Iris pigment epithelial cell (primary cell): ENCODE measurements at regions not wholly inside any gene's neighbourhood (a gene's known extent, or its start where the extent isn't known, plus 50 kb on each side); places are given as distances from the start of the nearest gene placed in this dataset.
A peak's percentile ranks its signal among the peaks of the same experiment; 100 is the strongest.

ENCODE experiments used
- DNase-seq: peaks from one replicate; pipeline ENCODE4 v3.0.0-alpha.2; 2011; ENCODE audit warnings: low read depth

DNA sequence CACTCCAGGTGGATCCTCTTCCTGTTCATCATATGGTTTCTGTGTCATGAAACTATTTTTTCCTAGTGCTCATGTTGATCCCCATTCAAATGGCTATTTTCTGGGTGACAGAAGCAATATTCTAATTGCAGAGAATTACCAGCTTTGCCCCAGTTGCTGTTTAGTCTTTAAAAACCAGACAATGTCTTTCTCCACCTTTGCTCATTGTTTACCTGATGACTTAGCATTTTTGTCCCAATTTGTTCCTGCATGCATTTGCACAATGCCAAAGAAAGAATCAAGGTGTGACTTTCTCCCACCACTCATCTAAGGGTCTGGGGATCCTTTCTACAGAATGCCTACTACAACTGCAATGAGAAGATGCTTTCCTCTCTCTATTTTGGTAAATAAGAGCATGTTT is 439.9 kb upstream of the MAF start:
- DNase-seq = no peak

DNA sequence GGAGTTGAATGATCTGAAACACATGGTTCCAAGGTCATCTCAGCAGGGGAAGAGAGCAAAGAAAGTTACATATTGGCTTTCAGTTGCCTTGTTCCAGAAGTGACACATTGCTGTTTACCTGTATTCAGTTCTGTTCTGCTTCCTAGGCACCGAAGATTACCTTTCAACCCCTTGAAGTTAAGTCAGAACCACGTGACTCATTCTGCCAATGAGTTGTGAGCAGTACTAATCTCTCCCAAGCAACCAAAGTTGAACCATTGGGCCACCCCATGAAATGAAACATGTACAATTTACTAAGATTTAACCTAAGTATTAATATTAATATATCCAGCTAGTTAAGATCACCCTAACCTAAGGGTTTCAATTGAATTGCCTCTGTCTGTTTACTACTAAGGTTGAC is 439.2 kb upstream of the MAF start:
- DNase-seq = no peak

DNA sequence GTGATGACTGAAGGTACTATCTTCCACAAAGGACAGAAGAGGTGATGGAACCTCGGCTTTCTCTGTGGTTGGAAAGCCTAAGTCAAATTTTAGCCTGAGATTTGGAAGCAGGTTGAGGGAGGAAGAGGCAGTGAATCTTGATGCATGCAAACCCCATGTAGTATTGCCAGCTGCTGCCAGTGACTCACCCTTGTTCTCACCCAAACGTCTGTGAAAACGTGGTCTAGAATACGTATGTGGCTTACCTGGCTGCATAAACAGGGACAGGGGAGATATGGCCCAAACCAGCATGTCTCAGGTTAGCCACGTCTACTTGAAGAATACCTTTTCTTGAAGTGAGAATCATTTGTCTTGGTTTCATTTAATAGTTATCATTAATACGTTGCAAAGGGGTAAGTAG is 438.0 kb upstream of the MAF start:
- DNase-seq = no peak

DNA sequence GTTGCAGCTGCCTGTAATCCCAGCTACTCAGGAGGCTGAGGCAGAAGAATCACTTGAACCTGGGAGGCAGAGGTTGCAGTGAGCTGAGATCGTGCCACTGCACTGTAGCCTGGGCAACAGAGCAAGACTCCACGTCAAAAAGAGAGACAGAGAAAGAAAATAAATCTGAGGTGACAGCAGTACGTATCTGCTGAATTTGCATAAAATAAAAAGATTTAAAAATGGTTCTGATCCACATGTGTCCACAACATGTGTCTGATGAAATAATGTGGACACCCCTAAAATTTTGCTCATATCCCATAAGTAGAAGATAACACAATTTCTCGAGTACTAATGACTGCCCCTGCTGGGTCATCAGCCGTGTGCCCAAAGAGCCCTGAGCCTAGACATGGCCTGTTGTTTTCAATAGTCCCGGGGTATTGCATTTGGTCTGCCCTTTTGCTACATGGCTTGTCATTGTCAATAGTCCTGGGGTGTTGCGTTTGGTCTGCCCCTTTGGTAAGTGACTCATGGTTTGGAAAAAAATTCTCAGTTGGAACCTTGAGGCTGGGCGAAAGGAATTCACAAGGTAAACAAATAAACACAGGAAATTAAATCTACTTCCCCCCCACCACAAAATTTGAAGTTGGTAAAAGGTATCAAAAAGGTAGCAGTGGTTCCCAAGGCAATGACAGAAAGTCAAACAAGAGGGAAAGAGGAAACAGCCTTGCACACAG is 434.6 kb upstream of the MAF start:
- peak; percentile 36 for DNase-seq

DNA sequence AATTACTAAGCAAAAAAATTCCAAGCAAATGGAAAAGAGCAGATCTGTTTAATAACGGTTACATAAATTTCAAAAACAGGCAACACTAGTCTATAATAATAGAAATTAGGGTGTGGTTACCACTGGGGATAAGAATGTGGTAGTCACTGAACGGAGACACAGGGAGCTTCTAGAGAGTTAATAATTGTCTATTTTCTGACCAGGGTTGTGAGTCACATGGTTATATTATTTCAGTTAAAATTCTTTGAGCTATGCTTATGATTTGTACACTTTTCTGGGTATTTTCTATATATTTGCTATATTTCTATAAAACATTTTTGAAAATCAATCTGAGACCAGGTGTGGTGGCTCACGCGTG is 433.9 kb upstream of the MAF start:
- DNase-seq = no peak

DNA sequence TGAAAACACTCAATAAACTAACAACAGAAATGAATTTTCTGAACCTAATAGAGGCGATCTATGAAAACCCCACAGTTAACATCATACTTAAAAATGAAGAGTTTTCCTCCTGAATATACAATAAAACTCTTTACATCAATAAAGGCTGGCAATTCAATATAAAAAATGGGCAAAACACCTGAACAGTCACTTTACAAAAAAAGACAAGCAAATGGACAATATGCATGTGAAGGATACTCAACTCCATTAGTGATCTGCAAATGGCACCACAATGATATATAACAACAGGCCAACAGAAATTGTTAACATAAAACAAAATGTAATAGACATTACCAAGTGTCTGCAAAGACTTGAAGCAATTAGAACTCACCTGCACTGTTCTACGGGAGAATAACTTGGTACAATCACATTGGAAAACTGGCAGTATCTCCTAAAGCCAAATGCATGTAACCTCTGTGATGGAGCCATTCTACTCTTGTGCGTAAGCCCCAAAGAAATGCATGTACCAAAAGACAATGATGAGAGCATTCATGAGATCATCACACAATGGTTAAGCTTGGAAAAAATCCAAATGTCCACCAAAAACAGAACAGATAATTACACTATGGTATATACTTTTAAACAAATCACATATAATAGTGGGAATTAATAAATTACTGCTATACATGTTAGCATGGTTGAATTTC is 433.4 kb upstream of the MAF start:
- DNase-seq = no peak

DNA sequence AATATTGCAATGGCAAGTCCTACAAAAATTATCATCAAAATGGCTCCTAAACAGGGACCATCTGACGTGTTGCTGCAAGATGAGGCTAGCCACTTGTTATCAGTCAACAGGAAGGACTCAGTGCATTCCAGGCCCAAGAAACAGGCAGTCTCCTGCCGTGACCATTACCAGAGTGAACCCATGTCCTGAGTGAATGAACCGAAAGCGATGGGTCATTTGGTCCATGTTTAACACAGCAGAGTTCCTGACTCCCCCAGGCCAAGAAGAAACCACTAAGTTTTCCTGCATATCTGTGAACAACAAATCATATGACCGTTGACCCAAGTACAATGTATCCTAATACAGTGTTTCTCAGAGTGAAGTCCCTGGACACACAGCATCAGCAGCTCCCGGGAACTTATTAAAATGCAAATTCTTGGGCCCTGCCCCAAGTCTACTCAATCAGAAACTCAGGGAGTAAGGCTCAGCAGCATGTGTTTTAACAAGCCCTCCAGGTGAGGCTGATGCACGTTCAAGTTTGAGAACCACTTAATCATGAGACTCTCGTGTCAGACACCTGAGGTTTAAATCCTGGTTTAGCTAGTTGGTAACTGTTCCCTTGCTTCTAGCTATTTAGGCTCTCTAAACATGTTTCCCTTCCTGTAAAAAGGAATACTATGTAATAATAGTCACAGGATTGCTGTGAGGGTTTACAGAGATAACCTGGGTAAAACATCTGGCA is 429.4 kb upstream of the MAF start:
- no peak for DNase-seq

DNA sequence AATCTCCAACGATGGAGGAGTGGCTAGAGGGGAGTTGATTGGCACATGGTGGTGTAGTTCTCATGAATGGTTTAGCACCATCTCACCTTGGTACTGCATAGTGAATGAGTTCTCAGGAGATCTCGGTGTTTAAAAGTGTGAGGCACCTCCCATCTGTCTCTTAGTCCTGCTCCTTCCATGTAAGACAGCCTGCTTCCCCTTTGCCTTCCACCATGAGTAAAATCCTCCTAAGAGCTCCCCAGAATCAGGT is 428.8 kb upstream of the MAF start:
- no peak for DNase-seq

DNA sequence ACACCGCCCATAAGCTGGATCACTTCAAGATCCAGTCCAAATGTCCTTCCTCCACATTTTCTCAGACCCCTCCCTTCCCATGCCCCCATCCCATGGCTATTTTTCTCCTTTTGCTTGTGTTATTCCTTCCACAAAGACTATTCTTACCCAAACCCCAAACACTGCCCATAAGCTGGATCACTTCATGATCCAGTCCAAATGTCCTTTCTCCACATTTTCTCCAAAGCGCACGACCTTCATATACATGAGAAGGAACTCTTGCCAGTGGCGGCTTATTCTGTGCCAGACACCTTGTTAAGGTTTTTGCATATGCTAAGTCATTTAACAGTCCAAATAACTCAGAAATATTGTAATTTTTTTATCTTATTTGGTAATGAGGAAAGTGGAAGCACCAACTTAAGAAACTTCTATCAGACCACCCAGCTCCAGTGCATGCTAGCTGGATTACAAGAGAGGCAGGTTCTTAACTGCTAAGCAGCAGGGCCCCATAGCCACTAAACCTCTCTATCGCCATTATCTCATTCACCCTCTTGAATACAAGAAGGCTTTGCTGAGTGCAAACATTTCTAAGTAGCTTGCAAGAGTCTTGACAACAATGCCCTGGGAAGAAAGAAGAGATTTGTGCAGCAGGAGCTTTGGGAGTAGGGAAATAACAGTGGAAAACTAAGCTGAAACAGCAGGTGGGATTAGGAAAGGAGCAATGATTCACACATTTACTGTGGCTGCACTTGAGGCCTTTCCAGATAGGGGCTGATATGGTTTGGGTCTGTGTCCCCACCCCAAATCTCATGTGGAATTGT is 428.2 kb upstream of the MAF start:
- no peak for DNase-seq

DNA sequence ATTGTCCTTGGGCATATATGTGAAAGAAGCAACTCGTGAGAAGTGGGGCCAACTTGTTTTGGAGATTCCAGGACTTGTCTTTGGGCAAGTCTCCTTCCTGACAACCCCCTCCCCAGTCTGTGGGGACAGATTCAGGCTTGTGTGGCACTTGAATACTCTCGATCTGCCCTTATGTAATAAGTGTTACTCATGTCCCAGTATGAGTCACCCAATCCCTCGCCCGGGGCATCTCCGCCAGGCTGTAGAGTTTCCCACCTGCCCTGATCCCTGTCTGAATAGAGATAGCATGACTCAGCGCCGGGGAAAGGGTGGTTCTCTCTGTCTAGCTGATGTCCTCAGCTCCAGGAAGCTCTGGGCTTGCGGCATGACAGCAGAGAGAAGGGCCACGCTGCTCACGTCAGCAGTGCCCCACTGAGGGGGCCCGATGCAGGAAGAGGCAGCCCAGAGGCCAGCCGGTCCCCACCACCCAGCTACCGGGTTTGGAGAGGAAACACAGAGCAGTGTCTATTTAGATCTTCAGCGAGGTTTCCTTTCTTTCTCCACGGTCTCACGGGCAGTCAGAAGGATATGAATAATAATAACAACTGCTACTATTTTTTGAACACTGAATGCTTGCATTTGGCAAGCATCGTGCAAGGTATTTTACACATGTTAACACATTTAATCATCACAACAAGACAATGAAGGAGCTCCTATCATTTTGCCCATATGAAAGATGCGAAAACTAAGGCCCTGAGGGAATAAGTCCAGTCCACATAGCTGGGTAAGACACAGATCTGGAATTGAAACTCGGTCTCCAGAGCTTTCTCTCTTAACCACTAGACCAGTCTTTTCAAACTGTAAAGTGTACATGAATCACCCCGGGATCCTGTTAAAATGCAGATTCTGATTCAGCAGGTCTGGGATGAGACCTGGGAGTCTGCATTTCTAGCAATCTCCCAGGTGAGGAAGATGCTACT is 426.7 kb upstream of the MAF start:
- peak; percentile 97 for DNase-seq

DNA sequence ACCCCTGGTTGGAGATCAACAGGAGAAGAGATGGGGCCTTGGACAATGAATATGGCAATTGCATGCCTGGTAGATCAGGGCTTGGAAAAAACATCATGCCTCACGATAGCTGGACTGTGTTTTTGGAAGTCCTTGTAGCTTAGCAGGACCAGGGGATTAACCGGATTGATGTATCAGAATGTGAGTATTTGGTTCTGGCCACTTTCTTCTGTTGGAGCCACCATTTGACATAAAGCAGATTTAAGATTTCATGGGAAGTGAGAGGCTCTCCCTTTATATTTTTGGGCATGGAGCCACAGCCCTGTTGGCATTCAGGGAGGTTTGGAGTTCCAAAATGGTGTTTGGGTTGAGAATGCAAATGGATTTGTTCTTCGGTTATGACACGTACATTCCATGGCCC is 424.7 kb upstream of the MAF start:
- DNase-seq = no peak

DNA sequence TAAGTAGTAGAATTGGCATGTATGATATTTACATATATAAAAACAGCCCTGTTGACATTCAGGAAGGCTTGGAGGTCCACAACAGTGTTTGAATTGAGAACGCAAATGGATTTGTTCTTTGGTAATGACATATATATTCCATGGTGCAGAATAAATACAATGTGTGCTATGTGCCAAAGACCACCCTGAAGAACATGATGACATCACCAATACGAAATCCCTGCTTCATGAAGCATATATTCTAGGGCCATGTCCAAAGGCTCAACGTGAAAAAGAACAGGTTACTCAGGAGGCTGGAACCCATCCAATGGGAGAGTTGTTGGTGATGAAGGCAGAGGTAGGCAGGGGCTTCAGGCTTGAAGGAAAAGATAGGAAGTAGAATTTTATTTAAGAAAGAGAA is 423.9 kb upstream of the MAF start:
- DNase-seq = no peak

DNA sequence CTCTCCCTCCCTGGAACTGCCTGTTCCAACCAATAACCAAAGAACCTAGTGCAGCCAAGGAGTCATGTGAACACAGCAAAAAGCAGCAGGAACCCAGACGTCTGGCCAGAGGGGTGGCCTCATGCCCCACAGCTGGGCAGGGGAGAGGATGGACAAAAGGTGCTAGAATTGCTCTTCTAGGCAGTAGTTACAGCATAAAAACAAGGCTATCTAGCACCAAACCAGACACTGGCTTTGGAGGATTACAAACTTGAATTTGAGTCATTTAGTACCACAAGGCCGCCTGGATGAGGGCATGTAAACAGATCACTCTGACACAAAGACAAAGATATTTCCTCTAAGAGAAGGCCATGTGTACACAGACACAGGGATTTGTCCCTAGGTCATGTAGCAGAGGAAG is 423.3 kb upstream of the MAF start:
- DNase-seq = peak; percentile 88

DNA sequence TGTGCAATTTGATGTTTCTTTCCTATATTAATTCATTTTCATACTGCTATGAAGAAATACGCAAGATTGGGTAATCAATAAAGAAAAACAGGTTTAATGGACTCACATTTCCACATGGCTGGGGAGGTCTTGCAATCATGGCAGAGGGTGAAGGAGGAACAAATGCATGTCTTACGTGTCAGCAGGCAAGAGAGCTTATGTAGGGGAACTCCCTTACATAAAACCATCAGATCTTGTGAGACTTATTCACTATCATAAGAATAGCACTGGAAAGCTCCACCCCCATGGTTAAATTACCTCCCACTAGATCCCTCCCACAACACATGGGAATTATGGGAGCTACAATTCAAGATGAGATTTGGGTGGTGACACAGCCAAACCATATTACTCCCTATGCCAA is 418.9 kb upstream of the MAF start:
- no peak for DNase-seq

DNA sequence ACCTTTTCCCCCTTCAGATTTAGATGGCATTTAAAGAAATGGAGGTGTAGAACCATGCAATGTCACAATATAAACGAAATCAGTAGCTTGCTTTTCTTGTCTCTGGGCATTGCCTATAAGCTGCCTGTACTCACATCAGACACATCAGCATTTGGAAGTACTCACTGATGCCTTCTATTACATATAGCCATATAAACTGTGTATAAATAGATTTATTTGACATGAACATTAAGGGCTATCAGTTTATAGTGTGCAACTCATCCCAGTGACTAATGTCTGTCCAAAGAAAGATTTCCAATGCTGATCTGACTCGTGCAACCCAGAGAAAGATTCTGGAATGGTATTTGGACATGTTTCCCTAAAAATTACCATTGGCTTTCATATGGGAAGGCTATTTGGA is 417.9 kb upstream of the MAF start:
- DNase-seq = no peak

DNA sequence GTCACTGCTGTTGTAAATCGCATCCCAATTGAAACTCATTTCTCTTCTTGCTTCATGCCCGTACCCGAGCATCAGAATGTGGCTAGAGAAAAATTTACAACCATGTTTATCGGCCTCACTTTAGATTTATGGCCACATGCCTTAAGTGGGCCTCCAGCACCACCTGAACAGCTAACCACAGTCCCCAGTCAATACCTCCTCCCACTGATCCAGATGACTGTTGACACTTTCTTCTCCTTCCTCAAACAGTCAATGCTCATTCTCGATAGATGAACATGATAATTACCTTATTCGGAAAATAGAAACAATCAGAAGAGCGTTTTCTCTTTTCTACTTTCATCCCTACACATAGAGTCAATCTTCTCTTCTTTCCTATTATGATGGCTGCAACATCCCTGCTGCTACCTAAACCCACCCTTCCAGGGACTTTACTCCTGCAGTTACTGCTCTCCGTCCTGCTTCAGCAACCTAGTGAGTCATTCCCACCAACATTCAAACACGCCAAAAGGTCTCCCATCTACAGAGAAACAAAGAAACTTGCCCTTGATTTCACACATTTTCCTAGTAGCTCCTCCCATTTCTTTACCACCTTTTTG is 416.3 kb upstream of the MAF start:
- DNase-seq = no peak

DNA sequence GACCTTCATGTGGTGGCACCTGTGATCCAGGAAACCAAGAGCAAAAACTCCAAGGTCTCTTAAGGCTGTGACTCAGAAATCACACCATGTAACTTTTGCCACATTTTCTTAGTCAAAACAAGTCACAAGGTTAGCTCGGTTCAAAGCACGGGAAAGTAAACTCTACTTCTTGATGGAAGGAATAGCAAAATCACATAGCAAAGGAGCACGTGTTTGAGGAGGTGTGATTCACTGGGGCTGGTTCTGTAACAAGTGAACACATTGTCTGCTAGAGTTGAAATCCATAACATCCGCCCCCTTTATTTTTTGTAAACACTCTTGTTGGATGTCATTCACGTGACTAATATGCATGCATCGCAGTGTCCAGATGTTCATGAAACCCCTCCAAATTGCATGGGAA is 415.0 kb upstream of the MAF start:
- peak; percentile 58 for DNase-seq

DNA sequence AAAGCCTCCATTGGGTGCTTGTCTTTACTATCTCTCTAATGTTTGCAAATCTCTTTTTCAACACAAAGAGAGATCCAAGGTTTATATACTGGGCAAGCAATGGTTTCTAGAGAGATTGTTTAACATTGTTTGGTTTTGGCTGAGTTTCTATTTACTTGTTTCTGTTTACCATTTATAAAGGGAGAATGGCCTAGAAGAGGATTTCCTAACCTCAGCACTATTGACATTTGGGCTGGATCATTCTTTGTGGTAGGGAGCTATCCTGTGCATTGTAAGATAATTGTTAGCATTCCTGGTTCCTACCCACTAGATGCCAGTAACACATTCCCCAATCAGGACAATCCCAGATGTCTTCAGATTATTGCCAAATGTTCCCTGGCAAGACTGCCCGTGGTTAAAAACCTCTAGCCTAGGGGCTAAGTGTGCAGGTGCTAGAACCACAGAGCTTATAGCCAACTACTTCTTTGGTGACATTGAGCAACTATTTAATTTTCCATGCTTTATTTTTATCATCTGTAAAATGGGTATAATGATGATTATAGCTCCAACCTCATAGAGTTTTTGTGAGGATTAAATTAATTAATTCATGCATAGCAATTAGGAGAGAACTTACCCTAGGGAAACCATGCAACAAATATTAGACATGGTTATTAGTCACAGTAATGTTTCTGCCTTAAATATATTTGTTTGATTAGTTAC is 413.9 kb upstream of the MAF start:
- DNase-seq = peak; percentile 16

DNA sequence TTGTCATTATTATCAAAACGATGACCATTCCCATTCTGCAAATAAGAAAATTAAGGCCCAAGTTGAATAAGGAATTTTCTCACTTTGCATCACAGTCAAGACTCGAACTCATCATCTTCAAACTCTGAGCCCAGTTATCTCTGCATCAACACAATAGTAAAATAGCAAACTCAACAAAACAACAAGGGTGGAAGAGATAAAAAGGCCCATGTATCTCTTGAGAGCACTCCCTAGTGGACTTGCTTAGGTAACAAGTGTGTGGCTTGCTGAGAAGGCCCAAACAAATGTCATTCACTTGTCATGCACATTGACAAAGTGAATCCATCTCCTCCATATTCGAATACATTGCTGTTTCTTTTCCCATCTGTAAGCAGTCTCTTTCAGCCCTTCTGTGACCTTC is 412.0 kb upstream of the MAF start:
- no peak for DNase-seq

DNA sequence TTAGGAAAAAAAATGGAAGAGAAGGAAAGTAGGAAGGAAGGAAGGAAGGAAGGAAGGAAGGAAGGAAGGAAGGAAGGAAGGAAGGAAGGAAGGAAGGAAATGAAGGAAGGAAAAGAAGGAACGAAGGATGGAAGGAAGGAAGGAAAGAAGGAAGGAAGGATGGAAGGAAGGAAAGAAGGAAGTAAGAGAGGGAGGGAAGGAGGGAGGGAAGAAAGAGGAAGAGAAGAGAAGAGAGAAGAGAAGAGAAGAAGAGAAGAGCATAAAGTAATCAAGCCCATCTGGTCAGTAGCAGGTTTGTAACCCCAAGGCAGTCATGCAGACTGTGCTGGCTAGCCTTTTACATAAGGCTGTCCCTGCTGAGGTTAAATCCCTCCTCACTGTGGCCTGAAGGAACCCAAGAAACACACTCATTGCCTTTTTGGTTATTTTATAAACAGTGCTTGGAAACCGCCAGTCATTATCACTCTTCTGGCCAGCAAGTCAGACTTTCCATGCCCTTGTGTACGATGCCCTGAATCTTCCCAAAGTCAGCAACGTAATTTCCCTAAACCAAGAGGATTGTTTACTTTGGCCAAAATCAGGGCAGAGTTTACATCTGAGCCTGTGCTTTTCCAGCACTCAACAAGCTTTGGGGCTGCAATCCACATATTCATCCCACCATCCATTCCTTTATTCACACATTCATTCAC is 409.6 kb upstream of the MAF start:
- peak; percentile 24 for DNase-seq
